GM20000 (cell line): ENCODE measurements at regions not wholly inside any gene's neighbourhood (a gene's known extent, or its start where the extent isn't known, plus 50 kb on each side); places are given as distances from the start of the nearest gene placed in this dataset.

Experiments
- DNase-seq: peaks from one replicate; pipeline ENCODE4 v3.0.0; 2012; ENCODE audit warnings: low spot score
- TF ChIP-seq, protein P1 (sequence below): IDR thresholded peaks from 2 replicates; pipeline ENCODE4 v1.5.1; 2012; ENCODE audit warnings: mild to moderate bottlenecking, control low read depth; ENCODE audit errors: extremely low read depth, missing control alignments

DNA sequence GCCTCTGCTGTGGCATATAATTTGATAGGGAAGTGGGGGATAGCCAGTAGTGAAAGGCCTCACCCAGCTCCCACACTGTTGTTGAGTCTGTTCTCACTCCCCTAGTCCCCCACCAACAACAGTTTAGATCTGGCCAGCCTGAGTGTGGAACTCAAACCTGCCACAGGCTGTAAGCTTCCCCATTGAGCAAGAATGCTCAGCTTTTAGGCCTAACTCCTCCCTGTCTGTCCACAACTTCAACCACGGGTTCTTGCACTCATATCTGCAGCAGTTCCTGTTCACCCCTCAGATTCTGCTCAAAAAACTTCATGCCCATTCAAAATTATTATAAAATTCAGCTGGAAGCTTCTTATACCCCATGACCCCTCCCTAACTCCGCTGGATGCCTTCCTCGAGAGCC is 975.1 kb downstream of the NSUN3 start:
- TF ChIP-seq, protein P1, sequence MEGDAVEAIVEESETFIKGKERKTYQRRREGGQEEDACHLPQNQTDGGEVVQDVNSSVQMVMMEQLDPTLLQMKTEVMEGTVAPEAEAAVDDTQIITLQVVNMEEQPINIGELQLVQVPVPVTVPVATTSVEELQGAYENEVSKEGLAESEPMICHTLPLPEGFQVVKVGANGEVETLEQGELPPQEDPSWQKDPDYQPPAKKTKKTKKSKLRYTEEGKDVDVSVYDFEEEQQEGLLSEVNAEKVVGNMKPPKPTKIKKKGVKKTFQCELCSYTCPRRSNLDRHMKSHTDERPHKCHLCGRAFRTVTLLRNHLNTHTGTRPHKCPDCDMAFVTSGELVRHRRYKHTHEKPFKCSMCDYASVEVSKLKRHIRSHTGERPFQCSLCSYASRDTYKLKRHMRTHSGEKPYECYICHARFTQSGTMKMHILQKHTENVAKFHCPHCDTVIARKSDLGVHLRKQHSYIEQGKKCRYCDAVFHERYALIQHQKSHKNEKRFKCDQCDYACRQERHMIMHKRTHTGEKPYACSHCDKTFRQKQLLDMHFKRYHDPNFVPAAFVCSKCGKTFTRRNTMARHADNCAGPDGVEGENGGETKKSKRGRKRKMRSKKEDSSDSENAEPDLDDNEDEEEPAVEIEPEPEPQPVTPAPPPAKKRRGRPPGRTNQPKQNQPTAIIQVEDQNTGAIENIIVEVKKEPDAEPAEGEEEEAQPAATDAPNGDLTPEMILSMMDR: no peak
- DNase-seq: no peak

DNA sequence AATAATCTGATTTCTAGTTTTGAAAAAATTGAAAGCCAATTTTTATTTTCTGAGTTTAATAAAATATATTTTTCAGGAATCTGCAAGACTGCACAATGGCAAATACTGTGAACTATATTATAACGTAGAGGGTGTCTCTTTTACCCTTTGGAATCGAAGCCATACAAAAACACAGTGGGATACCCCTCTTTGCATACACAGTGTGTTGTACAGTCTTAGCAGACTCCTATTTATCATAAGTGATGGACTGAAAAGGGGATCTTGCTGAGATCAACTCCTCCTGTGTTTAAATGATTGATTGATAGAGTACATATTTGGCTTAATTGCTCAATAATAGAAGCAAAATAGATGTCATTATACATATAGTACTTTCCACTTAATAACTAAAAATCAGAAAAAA is 981.2 kb downstream of the NSUN3 start:
- no peak for DNase-seq
- TF ChIP-seq, protein P1: no peak

DNA sequence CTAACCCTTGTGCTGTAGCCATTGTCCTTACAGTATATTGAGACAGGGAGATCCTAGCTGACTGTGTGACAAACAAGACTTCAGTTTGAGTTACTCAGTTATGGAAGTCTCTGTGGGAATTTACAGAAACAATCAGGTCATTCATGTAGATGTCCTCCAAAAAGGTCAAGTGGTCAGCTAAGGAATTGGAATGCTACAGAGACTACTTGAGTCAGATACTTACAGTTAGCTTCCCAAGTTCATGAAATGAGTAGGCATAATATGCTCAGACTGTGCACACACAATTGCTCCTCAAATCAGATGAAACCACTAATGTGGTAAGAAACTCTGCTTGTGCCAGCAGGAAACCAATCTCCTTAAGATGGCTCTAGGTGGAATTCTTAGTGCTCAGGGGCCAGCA is 985.7 kb downstream of the NSUN3 start:
- DNase-seq: no peak
- TF ChIP-seq, protein P1: no peak

DNA sequence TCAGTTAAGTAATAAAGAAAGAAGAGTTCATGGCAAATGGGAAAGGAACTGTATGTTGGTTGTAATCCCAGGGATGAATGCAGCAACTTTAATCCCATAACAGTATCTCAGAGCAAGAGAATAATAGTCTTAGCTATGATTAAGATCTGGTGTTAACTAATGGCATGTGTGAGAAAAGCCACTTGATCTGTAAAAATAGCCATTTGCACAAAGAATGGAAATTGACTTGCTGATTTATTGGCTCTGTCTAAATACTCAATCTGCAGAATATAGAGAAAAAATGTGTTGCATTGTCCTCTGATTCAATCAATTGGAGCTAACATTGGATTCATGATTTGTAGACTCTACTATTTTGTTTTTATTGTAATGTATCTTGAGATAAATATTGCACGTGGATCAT is 987.0 kb downstream of the NSUN3 start:
- TF ChIP-seq, protein P1: no peak
- no peak for DNase-seq

DNA sequence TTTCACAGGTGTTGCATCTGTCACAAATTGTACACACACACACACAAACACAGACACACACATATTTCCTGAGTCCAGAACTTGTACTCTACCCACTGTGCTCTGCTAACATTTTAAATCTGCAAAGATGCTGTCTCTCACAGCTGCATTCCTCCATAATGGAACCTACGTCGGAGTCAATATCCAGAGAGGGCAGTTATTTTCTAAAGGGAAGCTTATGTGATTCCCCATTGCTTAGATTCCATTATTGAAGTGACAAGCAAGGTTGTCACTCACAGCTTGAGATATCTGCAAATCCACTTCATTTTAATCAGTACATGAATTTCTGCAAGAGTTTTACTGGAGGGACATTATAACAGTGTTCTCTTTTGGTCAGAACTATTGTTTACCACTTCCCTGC is 992.4 kb downstream of the NSUN3 start:
- TF ChIP-seq, protein P1: no peak
- no peak for DNase-seq

DNA sequence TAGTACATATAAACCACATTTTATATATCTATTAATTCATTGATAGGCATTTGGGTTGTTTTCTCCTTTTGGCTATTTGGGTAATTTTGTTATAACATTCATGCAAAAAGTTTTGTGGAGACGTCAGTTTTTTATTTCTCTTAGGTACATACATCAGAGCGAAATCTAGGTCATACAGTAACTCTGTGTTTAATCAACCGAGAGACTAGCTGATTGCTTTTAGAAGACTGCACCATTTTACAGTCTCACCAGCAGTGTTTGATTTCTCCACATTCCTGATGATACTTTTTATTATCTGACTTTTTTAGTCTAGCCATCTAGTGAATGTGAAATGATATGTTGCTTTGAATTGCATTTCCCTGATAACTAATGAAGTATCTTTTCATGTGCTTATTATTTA is 1019.3 kb downstream of the NSUN3 start:
- TF ChIP-seq, protein P1: no peak
- no peak for DNase-seq

DNA sequence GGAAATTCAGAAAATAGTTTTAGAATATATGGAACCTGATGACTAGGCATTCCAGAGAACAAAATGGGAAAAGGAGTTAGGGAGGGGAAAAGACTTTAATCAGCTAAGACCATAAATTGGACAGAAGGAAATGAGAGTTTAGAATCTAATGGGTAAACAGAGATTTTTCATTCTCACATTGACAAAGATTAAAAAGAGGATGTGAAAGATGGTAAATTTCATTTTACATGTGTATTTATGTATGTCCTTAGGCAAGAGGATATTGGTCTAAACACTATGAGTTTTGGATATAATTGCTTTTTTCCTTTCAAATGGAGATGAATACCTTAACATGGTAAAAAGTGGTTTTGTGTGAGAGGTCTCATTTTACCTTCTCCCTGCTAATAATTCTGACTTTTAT is 1021.9 kb downstream of the NSUN3 start:
- no peak for DNase-seq
- TF ChIP-seq, protein P1: no peak
